GM10266 (cell line): ENCODE measurements at regions not wholly inside any gene's neighbourhood (a gene's known extent, or its start where the extent isn't known, plus 50 kb on each side); places are given as distances from the start of the nearest gene placed in this dataset.

ENCODE experiments used
- DNase-seq: peaks from one replicate; pipeline ENCODE4 v3.0.0; 2012; ENCODE audit errors: extremely low spot score
- TF ChIP-seq, protein P1 (sequence below): IDR thresholded peaks from 2 replicates; pipeline ENCODE4 v1.5.1; 2012; ENCODE audit warnings: mild to moderate bottlenecking, low read depth; ENCODE audit not compliant: control insufficient read depth, insufficient read depth; ENCODE audit errors: missing control alignments

GRCh38 chr5:2205185-2205585, 322.5 kb upstream of the IRX4 start:
- no peak for DNase-seq
- TF ChIP-seq, protein P1, sequence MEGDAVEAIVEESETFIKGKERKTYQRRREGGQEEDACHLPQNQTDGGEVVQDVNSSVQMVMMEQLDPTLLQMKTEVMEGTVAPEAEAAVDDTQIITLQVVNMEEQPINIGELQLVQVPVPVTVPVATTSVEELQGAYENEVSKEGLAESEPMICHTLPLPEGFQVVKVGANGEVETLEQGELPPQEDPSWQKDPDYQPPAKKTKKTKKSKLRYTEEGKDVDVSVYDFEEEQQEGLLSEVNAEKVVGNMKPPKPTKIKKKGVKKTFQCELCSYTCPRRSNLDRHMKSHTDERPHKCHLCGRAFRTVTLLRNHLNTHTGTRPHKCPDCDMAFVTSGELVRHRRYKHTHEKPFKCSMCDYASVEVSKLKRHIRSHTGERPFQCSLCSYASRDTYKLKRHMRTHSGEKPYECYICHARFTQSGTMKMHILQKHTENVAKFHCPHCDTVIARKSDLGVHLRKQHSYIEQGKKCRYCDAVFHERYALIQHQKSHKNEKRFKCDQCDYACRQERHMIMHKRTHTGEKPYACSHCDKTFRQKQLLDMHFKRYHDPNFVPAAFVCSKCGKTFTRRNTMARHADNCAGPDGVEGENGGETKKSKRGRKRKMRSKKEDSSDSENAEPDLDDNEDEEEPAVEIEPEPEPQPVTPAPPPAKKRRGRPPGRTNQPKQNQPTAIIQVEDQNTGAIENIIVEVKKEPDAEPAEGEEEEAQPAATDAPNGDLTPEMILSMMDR = no peak

DNA sequence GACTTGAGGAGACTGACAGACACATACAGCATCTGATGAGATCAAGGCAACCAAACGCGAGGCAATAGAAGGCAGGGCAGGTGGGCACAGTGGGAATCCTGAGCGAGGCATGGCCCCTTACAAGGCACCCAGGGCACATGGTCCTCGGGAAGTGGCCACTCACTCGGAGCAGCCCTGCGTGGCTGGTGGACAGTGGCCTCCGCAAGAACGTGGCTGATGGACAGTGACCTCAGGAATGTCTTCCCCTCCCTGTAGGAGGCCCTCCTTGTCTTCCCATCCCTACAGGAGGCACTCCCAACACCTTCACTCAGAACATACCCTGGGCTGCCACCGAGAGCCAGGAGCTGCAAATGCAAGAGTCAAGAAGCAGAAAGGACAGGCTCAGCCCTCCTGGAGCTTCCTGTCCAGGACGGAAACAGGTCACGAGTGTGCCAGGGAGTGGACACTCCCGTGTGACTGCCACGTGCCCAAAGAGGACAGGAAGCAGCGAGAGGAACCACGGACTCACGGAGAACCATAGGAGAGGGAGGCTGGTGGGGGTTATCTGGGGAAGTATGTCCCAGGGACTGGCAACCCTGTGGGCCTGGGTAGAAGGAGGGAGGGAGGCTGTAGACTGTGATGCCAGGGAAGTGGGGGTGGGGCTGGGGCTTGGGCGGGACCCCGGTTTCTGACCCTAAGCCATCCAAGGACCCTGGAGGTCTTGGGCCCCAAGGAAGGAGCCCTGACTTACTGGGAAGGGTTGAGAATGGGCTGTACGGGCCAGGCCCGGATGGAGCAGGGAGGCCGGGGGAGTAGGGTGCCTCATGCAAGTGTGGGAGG, 321.9 kb upstream of the IRX4 start:
- TF ChIP-seq, protein P1 = no peak

DNA sequence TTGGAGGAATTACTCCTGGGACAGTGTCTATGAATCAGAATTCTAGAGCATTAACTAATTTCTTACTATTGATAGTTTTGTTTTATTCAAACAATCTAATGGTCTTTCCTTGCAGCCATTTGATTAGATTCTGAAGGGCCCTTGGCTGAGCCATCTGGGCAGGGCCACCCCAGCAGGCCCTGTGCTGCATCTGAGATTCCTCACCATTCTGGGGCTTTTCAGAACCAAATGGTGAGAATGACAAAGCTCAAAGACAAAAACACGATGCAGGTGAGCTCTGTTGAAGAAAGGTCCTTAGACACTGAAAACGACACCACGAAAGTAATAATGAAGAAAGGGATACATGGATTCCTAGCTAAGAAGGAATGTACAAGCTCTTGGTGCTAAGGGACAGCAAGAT, 321.0 kb upstream of the IRX4 start:
- TF ChIP-seq, protein P1 = no peak
- DNase-seq = no peak

More for the DNA sequence above, 321.9 kb upstream of the IRX4 start:
- DNase-seq = no peak

DNA sequence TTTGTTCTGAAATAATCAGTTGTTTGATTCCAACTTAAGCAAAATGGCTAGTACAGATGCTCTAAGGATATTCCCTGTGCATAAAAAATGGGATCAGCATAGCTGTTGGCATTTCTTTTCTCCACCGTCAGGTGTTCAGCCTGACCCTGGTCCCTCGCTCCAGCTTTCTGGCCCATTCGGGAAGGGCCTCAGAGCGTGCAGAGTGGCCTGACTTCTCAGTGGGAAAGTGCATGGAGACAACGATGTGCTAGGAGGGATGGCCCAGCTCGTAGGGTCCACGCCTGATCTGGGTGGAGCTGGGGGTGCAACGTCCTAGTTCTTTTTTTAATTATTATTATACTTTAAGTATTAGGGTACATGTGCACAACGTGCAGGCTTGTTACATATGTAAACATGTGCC, 319.1 kb upstream of the IRX4 start:
- DNase-seq = no peak
- TF ChIP-seq, protein P1 = no peak

GRCh38 chr5:2201421-2201820, 318.7 kb upstream of the IRX4 start:
- no peak for DNase-seq
- TF ChIP-seq, protein P1 = no peak

DNA sequence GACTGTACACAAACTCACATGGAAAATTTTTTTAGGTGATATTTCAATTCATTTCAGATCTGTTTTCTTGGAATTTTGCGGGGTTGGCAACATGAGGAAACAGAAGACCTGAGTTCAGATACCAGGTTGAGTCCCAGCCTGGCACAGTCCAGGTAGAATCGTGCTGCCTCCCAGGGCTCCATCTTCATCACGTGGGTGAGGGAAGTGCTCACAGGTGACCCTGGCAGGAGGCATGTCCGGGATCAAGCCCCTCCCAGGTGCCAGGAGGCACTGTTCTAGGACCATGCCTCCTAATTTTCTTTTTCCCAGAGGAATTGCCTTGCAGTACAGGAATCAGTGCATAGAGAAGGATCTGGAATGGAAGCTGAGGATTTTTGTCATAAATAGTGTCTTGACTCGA, 318.3 kb upstream of the IRX4 start:
- DNase-seq = no peak
- TF ChIP-seq, protein P1 = no peak

GRCh38 chr5:2200261-2200950, 317.7 kb upstream of the IRX4 start:
- TF ChIP-seq, protein P1 = no peak

More at GRCh38 chr5:2200261-2200950, 317.7 kb upstream of the IRX4 start:
- DNase-seq = no peak
